H9 (cell line): ENCODE measurements at regions not wholly inside any gene's neighbourhood (a gene's known extent, or its start where the extent isn't known, plus 50 kb on each side); places are given as distances from the start of the nearest gene placed in this dataset.

Source experiments
- DNase-seq: peaks from one replicate; pipeline ENCODE4 v3.0.0-alpha.2; 2017
- H2AFZ ChIP-seq: one replicate; pipeline ENCODE4 v1.6.1; 2013; ENCODE audit warnings: mild to moderate bottlenecking, low read length, control low read depth, moderate library complexity
- H2AK5ac ChIP-seq: 2 replicates; pipeline ENCODE4 v1.6.1; 2013; ENCODE audit warnings: low read length, control low read depth, mixed read lengths; ENCODE audit not compliant: insufficient read length
- H2BK120ac ChIP-seq: one replicate; pipeline ENCODE4 v1.6.1; 2013; ENCODE audit warnings: low read depth, mild to moderate bottlenecking, low read length, control low read depth, inconsistent platforms; ENCODE audit not compliant: poor library complexity, severe bottlenecking
- H2BK12ac ChIP-seq: 2 replicates; pipeline ENCODE4 v1.6.1; 2013; ENCODE audit warnings: low read length, control low read depth, mixed read lengths, low read depth; ENCODE audit not compliant: insufficient read length
- H2BK15ac ChIP-seq: 2 replicates; pipeline ENCODE4 v1.6.1; 2013; ENCODE audit warnings: low read depth, low read length, control low read depth
- H2BK20ac ChIP-seq: one replicate; pipeline ENCODE4 v1.6.1; 2013; ENCODE audit warnings: low read depth, mild to moderate bottlenecking, low read length, control low read depth, inconsistent platforms; ENCODE audit not compliant: poor library complexity, severe bottlenecking
- H2BK5ac ChIP-seq: 2 replicates; pipeline ENCODE4 v1.6.1; 2013; ENCODE audit warnings: low read length, control low read depth, mixed read lengths; ENCODE audit not compliant: insufficient read length
- H3K14ac ChIP-seq: 2 replicates; pipeline ENCODE4 v1.6.1; 2013; ENCODE audit warnings: low read length, control low read depth; ENCODE audit not compliant: insufficient read depth
- H3K18ac ChIP-seq: 2 replicates; pipeline ENCODE4 v1.6.1; 2013; ENCODE audit warnings: low read depth, mild to moderate bottlenecking, mixed read lengths, low read length, control low read depth; ENCODE audit not compliant: insufficient read length
- H3K23ac ChIP-seq: 2 replicates; pipeline ENCODE4 v1.6.1; 2013; ENCODE audit warnings: low read length, control low read depth, mixed read lengths, low read depth; ENCODE audit not compliant: insufficient read length
- H3K23me2 ChIP-seq: 2 replicates; pipeline ENCODE4 v1.6.1; 2013; ENCODE audit warnings: low read depth, mild to moderate bottlenecking, mixed read lengths, low read length, control low read depth; ENCODE audit not compliant: insufficient read length, poor library complexity, severe bottlenecking
- H3K27ac ChIP-seq: 2 replicates; pipeline ENCODE4 v1.5.1; 2013; ENCODE audit warnings: low read length, control low read depth, mixed read lengths, low read depth; ENCODE audit not compliant: insufficient read length
- H3K27me3 ChIP-seq: 2 replicates; pipeline ENCODE4 v1.6.1; 2013; ENCODE audit warnings: low read length, control low read depth, inconsistent platforms; ENCODE audit not compliant: insufficient read depth
- H3K4ac ChIP-seq: 2 replicates; pipeline ENCODE4 v1.6.1; 2013; ENCODE audit warnings: low read depth, mild to moderate bottlenecking, control low read depth, inconsistent platforms, low read length, moderate library complexity
- H3K4me1 ChIP-seq: 2 replicates; pipeline ENCODE4 v1.6.1; 2013; ENCODE audit warnings: low read length, control low read depth, inconsistent platforms; ENCODE audit not compliant: insufficient read depth
- H3K4me2 ChIP-seq: 2 replicates; pipeline ENCODE4 v1.6.1; 2013; ENCODE audit warnings: low read length, control low read depth, mixed read lengths; ENCODE audit not compliant: insufficient read length, insufficient read depth
- H3K56ac ChIP-seq: 2 replicates; pipeline ENCODE4 v1.6.1; 2013; ENCODE audit warnings: low read depth, mild to moderate bottlenecking, mixed read lengths, low read length, control low read depth; ENCODE audit not compliant: insufficient read length
- H3K79me1 ChIP-seq: 2 replicates; pipeline ENCODE4 v1.6.1; 2013; ENCODE audit warnings: low read depth, mild to moderate bottlenecking, moderate library complexity, low read length, control low read depth, inconsistent platforms; ENCODE audit not compliant: insufficient read depth, poor library complexity, severe bottlenecking
- H3K79me2 ChIP-seq: 2 replicates; pipeline ENCODE4 v1.6.1; 2013; ENCODE audit warnings: low read length, control low read depth, inconsistent platforms; ENCODE audit not compliant: insufficient read depth
- H3K9ac ChIP-seq: 2 replicates; pipeline ENCODE4 v1.6.1; 2013; ENCODE audit warnings: low read length, control low read depth, mixed read lengths; ENCODE audit not compliant: insufficient read length; ENCODE audit errors: extremely low read depth
- H3K9me3 ChIP-seq: one replicate; pipeline ENCODE4 v1.6.1; 2013; ENCODE audit warnings: low read depth, low read length, inconsistent platforms; ENCODE audit not compliant: control insufficient read depth
- H3T11ph ChIP-seq: one replicate; pipeline ENCODE4 v1.6.1; 2013; ENCODE audit warnings: mild to moderate bottlenecking, low read length, control low read depth, inconsistent platforms
- H4K20me1 ChIP-seq: one replicate; pipeline ENCODE4 v1.6.1; 2013; ENCODE audit not compliant: control insufficient read depth, insufficient read length, insufficient read depth
- H4K5ac ChIP-seq: 2 replicates; pipeline ENCODE4 v1.6.1; 2013; ENCODE audit warnings: low read depth, mild to moderate bottlenecking, mixed read lengths, low read length, control low read depth; ENCODE audit not compliant: insufficient read length
- H4K8ac ChIP-seq: replicated peaks from 2 replicates; pipeline ENCODE4 v1.6.1; 2013; ENCODE audit warnings: low read length, control low read depth, mixed read lengths, low read depth; ENCODE audit not compliant: insufficient read length
- H4K91ac ChIP-seq: 2 replicates; pipeline ENCODE4 v1.6.1; 2013; ENCODE audit warnings: low read depth, mild to moderate bottlenecking, moderate library complexity, mixed read lengths, low read length, control low read depth; ENCODE audit not compliant: insufficient read length
- H3K27ac Mint-ChIP-seq, 3 experiments: 2 replicates in 2 of 3; 3 replicates in 1 of 3; pipeline ENCODE4 v1.8.0; 2020 to 2021; ENCODE audit warnings: mixed read lengths in 3 of 3, mild to moderate bottlenecking in 1 of 3, moderate library complexity in 1 of 3
- H3K27me3 Mint-ChIP-seq: 2 replicates; pipeline ENCODE4 v1.8.0; 2021; ENCODE audit warnings: low read depth, mild to moderate bottlenecking, moderate library complexity, mixed read lengths
- H3K36me3 Mint-ChIP-seq, 3 experiments: 2 replicates in 2 of 3; 3 replicates in 1 of 3; pipeline ENCODE4 v1.8.0; 2020 to 2021; ENCODE audit warnings: low read depth in 3 of 3, mixed read lengths in 3 of 3; ENCODE audit not compliant: insufficient read depth in 1 of 3
- H3K4me1 Mint-ChIP-seq, 2 experiments: 2 replicates each; pipeline ENCODE4 v1.8.0; 2020; ENCODE audit warnings: mixed read lengths in 2 of 2
- H3K4me3 Mint-ChIP-seq, 2 experiments: 2 replicates in 1 of 2; 3 replicates in 1 of 2; pipeline ENCODE4 v1.8.0; 2020 to 2021; ENCODE audit warnings: mild to moderate bottlenecking in 2 of 2, mixed read lengths in 2 of 2, moderate library complexity in 1 of 2
- H3K9me3 Mint-ChIP-seq, 2 experiments: 2 replicates in 1 of 2; 3 replicates in 1 of 2; pipeline ENCODE4 v1.8.0; 2020; ENCODE audit warnings: mild to moderate bottlenecking in 2 of 2, mixed read lengths in 2 of 2, moderate library complexity in 1 of 2
- WGBS: extraction: QIAGEN DNeasy Blood & Tissue Kit; methylation state at CpG from one replicate; pipeline ENCODE4 v1.1.7; 2013; ENCODE audit warnings: missing lambda C conversion rate, low lambda C conversion rate, mixed read lengths; ENCODE audit not compliant: insufficient read length; ENCODE audit errors: extremely low coverage; 5-methylcytosine and 5-hydroxymethylcytosine counted together
- TF ChIP-seq, protein P1 (sequence below): fragments of 200-600 bp; sonication (generic); conservative IDR thresholded peaks from 3 replicates; pipeline ENCODE4 v1.8.0; 2021; ENCODE audit warnings: antibody characterized with exemption, mild to moderate bottlenecking

DNA sequence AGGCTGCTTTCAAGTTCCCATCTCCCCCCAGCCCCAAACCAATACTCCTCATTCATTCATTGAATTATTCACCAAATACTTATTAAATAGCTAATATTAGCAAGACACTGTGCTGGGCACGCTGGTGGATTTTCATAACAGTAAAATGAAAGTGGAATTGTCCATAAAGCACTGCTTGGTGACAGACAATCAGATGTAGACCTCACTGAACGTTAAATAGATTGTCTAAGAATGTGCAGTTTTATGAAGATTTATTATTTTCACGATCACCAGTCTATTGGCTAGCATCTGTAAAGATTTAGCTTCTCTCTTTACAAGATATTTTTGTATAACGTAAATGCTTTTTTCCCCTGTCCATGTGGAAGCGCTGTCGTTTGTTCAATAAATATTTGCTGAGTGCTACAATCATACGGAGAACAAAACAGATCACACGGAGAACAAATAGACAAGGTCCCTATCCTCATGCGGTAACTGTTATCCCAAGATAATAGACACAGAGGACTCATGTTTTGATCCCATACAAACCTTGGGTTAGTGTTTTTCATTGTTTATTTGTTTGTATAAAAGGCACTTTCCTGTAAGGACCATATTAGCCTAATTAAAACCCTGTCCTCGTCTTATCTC, 397.6 kb downstream of the BCAT1 start:
- no peak overlapping the region for H4K5ac ChIP-seq
- no peaks in the 10 kb centered on the region for H3K27me3 ChIP-seq
- no CpG with 5 or more reads among the region's 10 CpGs for WGBS
- H3K23ac ChIP-seq = no peak overlapping the region
- no peaks in the 10 kb centered on the region for H3K4me1 ChIP-seq
- no peak overlapping the region for H2BK12ac ChIP-seq
- no peak for DNase-seq
- H3K79me2 ChIP-seq = no peaks in the 10 kb centered on the region
- no peak overlapping the region for H2AK5ac ChIP-seq
- H3K23me2 ChIP-seq = no peaks in the 10 kb centered on the region
- TF ChIP-seq, protein P1, sequence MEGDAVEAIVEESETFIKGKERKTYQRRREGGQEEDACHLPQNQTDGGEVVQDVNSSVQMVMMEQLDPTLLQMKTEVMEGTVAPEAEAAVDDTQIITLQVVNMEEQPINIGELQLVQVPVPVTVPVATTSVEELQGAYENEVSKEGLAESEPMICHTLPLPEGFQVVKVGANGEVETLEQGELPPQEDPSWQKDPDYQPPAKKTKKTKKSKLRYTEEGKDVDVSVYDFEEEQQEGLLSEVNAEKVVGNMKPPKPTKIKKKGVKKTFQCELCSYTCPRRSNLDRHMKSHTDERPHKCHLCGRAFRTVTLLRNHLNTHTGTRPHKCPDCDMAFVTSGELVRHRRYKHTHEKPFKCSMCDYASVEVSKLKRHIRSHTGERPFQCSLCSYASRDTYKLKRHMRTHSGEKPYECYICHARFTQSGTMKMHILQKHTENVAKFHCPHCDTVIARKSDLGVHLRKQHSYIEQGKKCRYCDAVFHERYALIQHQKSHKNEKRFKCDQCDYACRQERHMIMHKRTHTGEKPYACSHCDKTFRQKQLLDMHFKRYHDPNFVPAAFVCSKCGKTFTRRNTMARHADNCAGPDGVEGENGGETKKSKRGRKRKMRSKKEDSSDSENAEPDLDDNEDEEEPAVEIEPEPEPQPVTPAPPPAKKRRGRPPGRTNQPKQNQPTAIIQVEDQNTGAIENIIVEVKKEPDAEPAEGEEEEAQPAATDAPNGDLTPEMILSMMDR = no peak
- H2AFZ ChIP-seq = no peak overlapping the region
- Mint-ChIP-seq H3K27me3 (no peaks in the 10 kb centered on the region), H3K4me1 (peaks cover 23 to 25% of the 10 kb centered on the region in 2 experiments), H3K9me3 (no peaks in the 10 kb centered on the region; a peak in 1 of 5 replicates), H3K36me3 (no peaks in the 10 kb centered on the region), H3K4me3 (no peak overlapping the region), H3K27ac (no peak overlapping the region)
- no peak overlapping the region for H4K91ac ChIP-seq
- H3K14ac ChIP-seq = no peak overlapping the region
- no peak overlapping the region for H2BK120ac ChIP-seq
- no peak overlapping the region for H4K8ac ChIP-seq
- H4K20me1 ChIP-seq = no peaks in the 10 kb centered on the region
- H3K9ac ChIP-seq = no peak overlapping the region
- no peak overlapping the region for H2BK5ac ChIP-seq
- H2BK15ac ChIP-seq = no peak overlapping the region
- H3K4ac ChIP-seq = no peak overlapping the region
- no peaks in the 10 kb centered on the region for H3K79me1 ChIP-seq
- no peak overlapping the region for H3T11ph ChIP-seq
- H3K18ac ChIP-seq = no peak overlapping the region
- no peak overlapping the region for H2BK20ac ChIP-seq
- no peak overlapping the region for H3K27ac ChIP-seq
- H3K56ac ChIP-seq = no peak overlapping the region
- H3K4me2 ChIP-seq = no peak overlapping the region
- H3K9me3 ChIP-seq = no peaks in the 10 kb centered on the region
